Epithelial cell of proximal tubule (primary cell): ENCODE measurements at regions not wholly inside any gene's neighbourhood (a gene's known extent, or its start where the extent isn't known, plus 50 kb on each side); places are given as distances from the start of the nearest gene placed in this dataset.

ENCODE experiments used
- DNase-seq: peaks from one replicate; pipeline ENCODE4 v3.0.0-alpha.2; 2011; ENCODE audit warnings: low read depth
- H3K4me3 ChIP-seq: 2 replicates; pipeline ENCODE4 v1.5.1; 2011; ENCODE audit warnings: low read depth, mild to moderate bottlenecking, low read length
- TF ChIP-seq, protein P1 (sequence below): conservative IDR thresholded peaks from 2 replicates; pipeline ENCODE4 v1.5.1; 2012; ENCODE audit warnings: low read depth, mild to moderate bottlenecking, low read length

GRCh38 chr11:130775306-130776060, 140.8 kb downstream of the SNX19 start:
- H3K4me3 ChIP-seq: no peak overlapping the region
- TF ChIP-seq, protein P1, sequence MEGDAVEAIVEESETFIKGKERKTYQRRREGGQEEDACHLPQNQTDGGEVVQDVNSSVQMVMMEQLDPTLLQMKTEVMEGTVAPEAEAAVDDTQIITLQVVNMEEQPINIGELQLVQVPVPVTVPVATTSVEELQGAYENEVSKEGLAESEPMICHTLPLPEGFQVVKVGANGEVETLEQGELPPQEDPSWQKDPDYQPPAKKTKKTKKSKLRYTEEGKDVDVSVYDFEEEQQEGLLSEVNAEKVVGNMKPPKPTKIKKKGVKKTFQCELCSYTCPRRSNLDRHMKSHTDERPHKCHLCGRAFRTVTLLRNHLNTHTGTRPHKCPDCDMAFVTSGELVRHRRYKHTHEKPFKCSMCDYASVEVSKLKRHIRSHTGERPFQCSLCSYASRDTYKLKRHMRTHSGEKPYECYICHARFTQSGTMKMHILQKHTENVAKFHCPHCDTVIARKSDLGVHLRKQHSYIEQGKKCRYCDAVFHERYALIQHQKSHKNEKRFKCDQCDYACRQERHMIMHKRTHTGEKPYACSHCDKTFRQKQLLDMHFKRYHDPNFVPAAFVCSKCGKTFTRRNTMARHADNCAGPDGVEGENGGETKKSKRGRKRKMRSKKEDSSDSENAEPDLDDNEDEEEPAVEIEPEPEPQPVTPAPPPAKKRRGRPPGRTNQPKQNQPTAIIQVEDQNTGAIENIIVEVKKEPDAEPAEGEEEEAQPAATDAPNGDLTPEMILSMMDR: no peak
- no peak for DNase-seq

GRCh38 chr11:130776061-130776419, 140.2 kb downstream of the SNX19 start:
- DNase-seq: no peak
- TF ChIP-seq, protein P1: no peak
- H3K4me3 ChIP-seq: no peak overlapping the region

- TF ChIP-seq, protein P1: no peak
- no peak for DNase-seq
- no peak overlapping the region for H3K4me3 ChIP-seq
Measured at GRCh38 chr11:130778026-130778425, 138.3 kb downstream of the SNX19 start.

DNA sequence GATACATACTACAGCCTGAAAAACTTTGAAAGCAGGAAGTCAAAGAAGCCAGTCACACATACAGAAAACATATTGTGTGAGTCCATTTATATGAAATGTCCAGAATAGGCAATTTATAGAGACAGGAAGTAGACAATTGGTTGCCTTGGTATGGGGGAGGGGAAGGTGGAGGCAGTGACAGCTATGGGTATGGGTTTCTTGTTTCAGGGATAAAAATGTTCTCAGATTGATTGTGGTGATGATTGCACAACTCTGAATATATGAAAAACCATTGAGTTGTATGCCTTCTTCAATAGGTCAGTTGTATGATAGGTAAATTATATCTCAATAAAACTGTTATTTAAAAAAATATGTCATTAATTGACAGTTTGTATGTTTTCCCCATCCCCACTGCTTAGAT, 137.6 kb downstream of the SNX19 start:
- H3K4me3 ChIP-seq: no peak overlapping the region
- TF ChIP-seq, protein P1: no peak
- no peak for DNase-seq

DNA sequence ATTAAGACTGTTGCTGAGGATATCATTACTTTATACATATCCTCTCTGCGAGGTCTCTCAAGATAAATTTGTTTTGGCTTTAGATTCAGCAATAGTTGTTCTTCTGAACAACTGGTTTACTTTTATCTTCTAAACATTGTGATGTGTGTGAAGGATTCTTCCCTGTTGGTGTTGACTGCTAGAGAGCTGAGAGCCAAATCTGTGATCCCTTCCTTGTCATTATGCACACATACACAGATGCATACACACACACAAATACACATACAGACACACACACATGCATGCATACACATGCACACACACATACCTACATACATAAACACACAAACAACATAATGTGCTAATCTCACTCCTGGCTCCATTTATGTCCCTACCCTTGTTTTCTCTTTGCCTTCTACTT, 137.0 kb downstream of the SNX19 start:
- H3K4me3 ChIP-seq: no peak overlapping the region
- no peak for DNase-seq
- TF ChIP-seq, protein P1: no peak

DNA sequence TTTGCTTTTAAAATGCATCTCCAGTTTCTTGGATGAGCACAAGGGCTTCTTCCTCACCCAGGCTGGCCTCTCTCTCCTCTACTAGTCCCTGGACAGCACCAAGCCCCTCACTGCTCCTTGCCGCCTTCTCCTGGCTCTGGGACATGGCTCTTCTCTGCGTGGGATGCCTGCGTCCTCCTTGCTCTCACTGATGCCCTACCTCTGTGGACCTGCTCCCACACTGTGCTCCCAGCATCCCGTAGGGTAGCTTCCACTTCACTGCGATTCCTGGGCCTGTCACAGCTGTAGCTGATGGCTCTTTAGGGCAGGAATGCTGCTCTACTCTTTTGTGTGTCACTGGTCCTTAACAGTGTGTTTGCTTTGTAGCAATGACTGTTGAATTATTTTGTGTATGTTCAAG, 136.3 kb downstream of the SNX19 start:
- DNase-seq: no peak
- no peak overlapping the region for H3K4me3 ChIP-seq
- TF ChIP-seq, protein P1: no peak

DNA sequence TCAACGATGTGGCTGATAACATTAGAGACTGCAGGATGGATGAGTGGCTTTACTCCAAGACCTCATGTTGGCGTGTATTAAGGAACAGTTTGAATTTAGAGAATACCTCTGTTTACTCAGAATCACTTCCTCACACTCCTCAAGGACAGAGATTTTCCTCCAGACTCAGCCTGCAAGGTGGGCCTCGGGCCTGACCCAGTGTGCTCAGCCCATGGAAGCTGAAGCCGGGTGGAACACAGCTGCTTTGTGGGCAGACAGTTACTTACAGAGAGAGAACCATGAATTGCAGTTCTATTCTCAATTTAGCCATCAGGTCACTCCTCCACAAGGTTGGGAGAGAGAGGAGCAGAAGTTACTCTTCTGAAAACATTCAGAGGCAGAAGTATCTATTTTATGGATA, 135.8 kb downstream of the SNX19 start:
- H3K4me3 ChIP-seq: no peak overlapping the region
- TF ChIP-seq, protein P1: no peak
- DNase-seq: no peak
